PFSK-1 (cell line): ENCODE measurements at regions not wholly inside any gene's neighbourhood (a gene's known extent, or its start where the extent isn't known, plus 50 kb on each side); places are given as distances from the start of the nearest gene placed in this dataset.

Experiments
- FOXP2 ChIP-seq: optimal IDR thresholded peaks from 2 replicates; pipeline ENCODE3; 2011; ENCODE audit warnings: borderline replicate concordance, control low read depth, inconsistent platforms; ENCODE audit not compliant: insufficient read depth; ENCODE audit errors: extremely low read length, extremely low read depth
- POLR2AphosphoS5 ChIP-seq: IDR thresholded peaks from 2 replicates; pipeline ENCODE4 v1.6.1; 2012; ENCODE audit warnings: low read depth, mild to moderate bottlenecking, control low read depth, low read length, moderate library complexity
- REST ChIP-seq, 2 experiments: IDR thresholded peaks; 2 replicates each; pipeline versions ENCODE4 v1.6.1 to v1.8.0; 2011 to 2012; ENCODE audit warnings: low read depth in 2 of 2, low read length in 2 of 2, control low read depth in 1 of 2, inconsistent platforms in 1 of 2, mild to moderate bottlenecking in 1 of 2, moderate library complexity in 1 of 2; ENCODE audit not compliant: insufficient read depth in 1 of 2
- SIN3A ChIP-seq: IDR thresholded peaks from 2 replicates; pipeline ENCODE4 v1.6.1; 2012; ENCODE audit warnings: mild to moderate bottlenecking, low read length, moderate library complexity, borderline replicate concordance; ENCODE audit not compliant: insufficient read depth
- TAF1 ChIP-seq: IDR thresholded peaks from 2 replicates; pipeline ENCODE4 v1.6.1; 2012; ENCODE audit warnings: low read length, control low read depth, borderline replicate concordance; ENCODE audit not compliant: insufficient read depth

- no peak for TF ChIP-seq POLR2AphosphoS5
- no peak for TF ChIP-seq TAF1
- no peak for TF ChIP-seq REST (IDR thresholded peaks at IDR 0.05; ENCODE audit: insufficient read depth in 1 of 2, low read depth in 2 of 2, low read length in 2 of 2)
- no peak for TF ChIP-seq SIN3A
- TF ChIP-seq FOXP2 = no peak
These were observed 50.9 kb upstream of the ANTXRL start for GRCh38 chr10:46235705-46236545.
